NCI-H1694 treated with DMSO at 0.1 percent for 48 hours (cell line): ENCODE measurements at regions not wholly inside any gene's neighbourhood (a gene's known extent, or its start where the extent isn't known, plus 50 kb on each side); places are given as distances from the start of the nearest gene placed in this dataset.

Source experiments
- DNase-seq: peaks from one replicate; lab custom pipeline; 2025; lab: John Stamatoyannopoulos, UW

DNA sequence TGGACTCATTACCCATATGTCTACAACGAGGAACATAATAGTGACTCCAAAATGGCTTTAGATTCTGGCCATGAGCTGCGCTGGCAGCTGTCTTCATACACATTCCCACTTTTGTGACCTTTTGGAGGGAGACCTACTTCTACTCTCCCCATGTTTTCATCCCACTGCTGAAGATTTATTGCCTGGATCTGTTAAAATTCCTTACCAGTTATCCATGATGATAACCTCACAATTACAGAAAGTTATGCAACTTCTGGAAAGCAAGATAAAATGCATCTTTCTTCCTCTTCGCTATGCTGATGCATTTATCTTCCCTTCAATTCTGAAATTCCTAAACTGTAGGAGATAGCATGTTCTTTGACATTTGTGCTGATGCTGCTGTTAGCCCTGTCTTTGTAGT lies 855.3 kb downstream of the SLC4A3 start:
- DNase-seq, result no peak

DNA sequence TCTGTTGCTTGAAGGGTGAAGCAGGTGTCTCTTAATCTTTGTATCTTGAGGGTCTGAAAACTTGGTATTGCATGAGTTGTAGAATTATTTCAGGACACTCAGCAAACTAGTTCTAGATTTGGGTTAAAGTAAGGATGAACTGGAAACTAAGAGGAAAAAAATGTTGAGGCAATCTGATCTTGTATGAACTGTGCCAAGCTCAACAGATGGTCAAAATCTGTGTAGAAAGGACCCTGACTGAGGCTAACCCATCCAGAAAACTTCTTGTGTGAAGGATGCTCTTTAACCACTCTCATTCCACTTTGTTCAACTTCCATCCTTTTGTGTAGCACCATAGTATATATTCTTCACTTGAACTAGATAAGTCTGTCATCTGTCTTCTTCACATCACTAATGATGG lies 861.7 kb downstream of the SLC4A3 start:
- DNase-seq, result peak; percentile 8

GRCh38 chr2:220491670-220492069 lies 864.2 kb downstream of the SLC4A3 start:
- DNase-seq, result no peak

DNA sequence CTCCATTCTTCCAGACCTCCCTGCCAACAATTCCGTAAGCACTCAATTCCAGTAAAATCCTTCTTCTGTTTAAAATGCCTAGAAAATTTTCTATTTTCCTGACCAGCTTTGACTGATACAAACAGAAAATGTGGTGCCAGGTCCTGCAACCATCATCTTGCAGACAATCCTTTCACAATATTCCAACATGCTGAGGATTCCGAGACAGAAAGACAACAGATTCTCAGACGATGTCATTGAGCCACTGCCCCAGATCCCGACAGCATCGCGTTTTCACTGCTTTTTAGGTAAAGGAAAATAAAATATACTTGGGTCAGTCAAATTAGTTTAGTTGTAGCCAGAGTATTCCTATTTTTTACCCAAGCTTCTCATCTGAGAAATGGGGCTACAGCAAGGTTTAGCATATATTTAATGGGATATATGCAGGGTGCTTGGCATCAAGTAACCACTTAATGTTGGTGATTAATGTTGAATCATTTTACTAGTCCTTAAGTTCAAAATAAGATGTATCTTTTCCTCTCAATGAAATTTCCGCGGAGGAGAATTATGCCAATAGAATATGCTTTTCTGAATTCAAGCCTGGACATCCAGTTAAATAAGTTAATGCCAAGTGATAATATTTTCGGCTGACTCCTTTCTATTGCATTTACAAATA lies 866.6 kb downstream of the SLC4A3 start:
- DNase-seq, result no peak

DNA sequence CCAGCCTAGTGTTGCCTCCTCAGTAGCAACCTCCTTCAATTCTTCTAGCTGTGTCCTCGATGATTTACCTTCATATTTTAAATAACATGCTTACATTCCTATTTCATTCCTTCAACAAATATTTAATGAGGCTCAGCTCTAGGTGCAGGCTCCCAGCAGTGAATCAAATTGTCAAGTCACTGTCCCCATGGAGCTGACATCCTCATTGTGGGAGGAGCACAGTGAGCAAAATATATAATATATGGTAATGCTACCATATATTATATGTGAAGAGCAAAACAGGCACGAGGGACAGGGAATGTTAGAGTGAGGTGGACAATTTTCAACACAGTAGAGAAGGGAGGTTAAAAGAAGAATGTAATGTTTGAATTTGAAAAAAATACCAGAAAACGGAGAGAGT lies 869.1 kb downstream of the SLC4A3 start:
- no peak for DNase-seq

- peak; percentile 7 for DNase-seq
Observed at GRCh38 chr2:220499225-220499624, 871.8 kb downstream of the SLC4A3 start.

GRCh38 chr2:220502539-220502938 lies 875.1 kb downstream of the SLC4A3 start:
- no peak for DNase-seq

GRCh38 chr2:220503431-220503830 lies 876.0 kb downstream of the SLC4A3 start:
- DNase-seq, result peak; percentile 24

GRCh38 chr2:220504938-220505503 lies 877.6 kb downstream of the SLC4A3 start:
- DNase-seq, result no peak

GRCh38 chr2:220506466-220506865 lies 879.0 kb downstream of the SLC4A3 start:
- DNase-seq, result no peak

GRCh38 chr2:220509096-220509757 lies 881.8 kb downstream of the SLC4A3 start:
- no peak for DNase-seq

DNA sequence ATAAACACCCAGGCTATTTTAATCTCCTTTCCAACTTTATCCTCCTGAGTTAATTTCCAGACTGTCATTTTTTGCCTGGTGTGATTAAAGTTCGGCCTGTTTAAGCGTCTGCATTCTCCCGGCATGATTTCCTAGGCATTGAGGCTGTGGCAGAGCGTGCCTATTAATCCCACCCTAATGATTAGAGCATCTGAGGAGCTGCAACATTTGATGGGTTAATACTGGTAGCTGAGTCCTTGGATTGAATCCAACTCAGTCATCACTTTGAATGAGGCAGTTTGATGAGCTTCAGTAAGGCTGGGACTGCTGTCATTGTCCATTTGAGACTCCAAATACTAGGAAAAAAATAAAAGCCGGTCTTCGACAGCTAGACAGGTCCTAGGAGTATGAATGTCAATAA lies 882.5 kb downstream of the SLC4A3 start:
- peak; percentile 22 for DNase-seq

DNA sequence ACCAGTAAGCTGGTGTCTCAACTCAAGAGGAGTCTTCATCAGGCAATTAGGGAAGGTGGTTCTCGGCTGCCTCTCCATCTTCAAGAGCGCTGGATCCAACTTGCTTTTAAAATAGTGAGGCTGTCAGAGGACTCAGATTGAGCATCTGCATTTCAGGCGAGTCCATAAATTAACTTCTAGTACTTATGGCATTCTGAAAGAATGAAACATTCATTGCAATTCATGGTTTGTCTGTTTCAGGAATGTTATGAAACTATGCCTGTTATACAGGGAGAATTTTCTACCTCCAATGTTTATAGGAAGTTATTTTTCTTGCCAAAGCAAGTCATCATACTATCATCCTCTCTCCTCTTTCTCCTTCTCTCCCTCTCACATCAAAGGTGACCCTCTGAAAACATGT lies 883.2 kb downstream of the SLC4A3 start:
- DNase-seq, result no peak

GRCh38 chr2:220512419-220512818 lies 885.0 kb downstream of the SLC4A3 start:
- DNase-seq, result no peak

DNA sequence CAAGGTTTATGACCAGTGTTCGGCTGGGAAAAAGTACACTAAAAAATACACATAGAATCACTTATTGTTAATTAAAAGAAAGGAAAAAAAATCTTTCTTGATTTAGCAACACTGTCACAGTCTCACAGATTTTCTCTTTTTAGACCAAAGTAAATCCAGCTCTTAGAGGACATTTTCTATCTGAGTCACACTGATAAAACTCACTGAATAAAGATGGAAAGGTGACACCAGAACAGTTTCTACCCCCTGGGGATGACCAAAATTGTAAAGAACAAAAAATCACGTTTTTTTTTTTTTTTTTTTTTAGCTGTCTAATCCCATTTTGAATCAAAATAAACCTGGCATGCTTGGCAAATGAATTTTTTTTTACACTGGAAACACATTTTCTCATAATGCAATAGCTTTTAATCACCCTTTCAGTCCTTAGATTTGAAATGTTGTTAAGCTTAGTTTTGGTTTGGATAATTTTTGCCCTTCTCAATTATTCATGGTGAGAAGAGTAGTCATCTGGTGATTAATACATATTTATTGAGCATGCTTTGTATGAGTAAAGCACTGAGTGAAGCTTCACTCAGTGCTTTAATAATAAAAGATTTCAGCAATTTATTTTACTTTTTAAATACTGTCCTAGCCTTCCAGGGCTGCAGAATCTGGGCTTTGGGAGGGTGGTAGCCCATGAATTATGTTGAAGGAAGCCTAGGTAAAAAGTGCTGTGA lies 886.3 kb downstream of the SLC4A3 start:
- DNase-seq, result no peak

DNA sequence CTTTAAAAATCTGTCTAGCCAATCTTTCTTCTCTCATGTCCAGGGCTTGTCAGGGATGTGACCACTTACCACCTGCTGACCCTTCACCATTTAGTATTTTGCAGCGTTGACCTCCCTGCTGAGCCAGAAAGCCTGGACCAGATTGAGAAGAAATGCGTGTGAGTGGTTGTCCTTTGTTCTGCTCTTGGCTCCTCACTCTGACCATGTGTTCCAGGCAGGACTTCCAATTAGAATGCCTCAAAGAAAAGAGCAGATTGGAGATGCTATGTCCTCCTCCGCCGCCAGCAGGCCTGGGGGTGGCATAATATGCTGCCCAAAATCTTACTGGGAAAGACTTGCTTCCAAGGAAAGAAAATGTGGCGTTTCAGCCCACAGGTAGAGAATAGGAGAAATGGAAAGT lies 894.1 kb downstream of the SLC4A3 start:
- no peak for DNase-seq

GRCh38 chr2:220528180-220528675 lies 900.8 kb downstream of the SLC4A3 start:
- no peak for DNase-seq

GRCh38 chr2:220531216-220531615 lies 903.8 kb downstream of the SLC4A3 start:
- no peak for DNase-seq

DNA sequence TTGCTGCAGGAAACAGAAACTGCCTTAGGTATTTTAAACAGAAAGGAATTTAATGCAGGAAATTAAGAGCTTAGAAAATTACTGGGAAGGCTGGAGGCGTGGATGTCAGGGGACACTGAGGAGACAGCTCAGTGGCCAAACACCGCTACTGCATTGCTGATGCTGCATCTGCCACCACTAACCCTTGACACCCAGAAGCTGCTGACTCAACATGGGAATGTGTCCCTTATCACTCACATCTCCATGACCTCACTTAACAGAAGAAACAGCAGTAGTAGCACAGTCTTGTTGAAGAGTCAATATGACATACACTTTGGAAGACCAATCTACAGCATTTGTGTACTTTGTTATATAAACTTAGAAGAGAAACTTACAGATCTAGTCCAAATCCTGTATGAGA lies 906.1 kb downstream of the SLC4A3 start:
- no peak for DNase-seq

- DNase-seq, result no peak
Observed at GRCh38 chr2:220539481-220539880, 912.1 kb downstream of the SLC4A3 start.

GRCh38 chr2:220544049-220544448 lies 916.6 kb downstream of the SLC4A3 start:
- DNase-seq, result no peak

DNA sequence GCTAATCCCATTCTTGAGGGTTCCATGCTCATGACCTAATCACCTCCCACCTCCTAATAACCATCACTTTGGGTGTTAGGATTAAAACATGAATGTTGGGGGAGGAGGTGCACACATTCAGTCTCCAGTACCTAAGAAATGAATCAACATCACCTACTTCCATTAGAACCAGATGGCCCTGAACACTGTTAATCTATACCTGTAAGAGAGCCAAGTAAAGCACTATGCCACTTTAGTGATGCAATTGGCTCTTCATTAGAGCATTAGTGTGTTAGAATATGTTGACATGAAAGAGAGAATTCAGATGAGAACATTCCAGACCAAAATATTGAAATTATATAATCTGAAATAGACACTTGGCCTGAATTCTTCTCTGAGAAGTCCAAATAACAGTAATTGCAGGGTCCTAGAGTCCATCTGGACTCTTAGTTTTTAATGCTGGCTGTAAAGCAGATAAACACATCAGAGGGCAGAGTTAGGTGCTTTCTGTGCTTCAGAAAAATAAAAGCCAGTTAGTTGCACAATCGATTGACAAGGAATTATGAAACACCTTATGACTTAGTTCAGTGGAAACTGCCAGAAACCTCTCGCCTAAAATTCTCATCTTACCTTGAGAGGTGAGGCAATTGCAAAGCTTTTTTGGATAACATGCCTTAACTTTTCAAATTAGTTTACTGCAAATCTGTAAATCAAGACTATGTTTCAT lies 923.7 kb downstream of the SLC4A3 start:
- DNase-seq, result peak; percentile 7
